GM12891 (cell line): ENCODE measurements at regions not wholly inside any gene's neighbourhood (a gene's known extent, or its start where the extent isn't known, plus 50 kb on each side); places are given as distances from the start of the nearest gene placed in this dataset.

ENCODE experiments used
- PAX5 ChIP-seq: IDR thresholded peaks from 2 replicates; pipeline ENCODE4 v1.6.1; 2011; ENCODE audit warnings: low read length, moderate library complexity, mild to moderate bottlenecking; ENCODE audit not compliant: insufficient read depth, severe bottlenecking
- POLR2A ChIP-seq: IDR thresholded peaks from 2 replicates; pipeline ENCODE4 v1.6.1; 2011; ENCODE audit warnings: low read depth, low read length, control low read depth
- POLR2AphosphoS5 ChIP-seq: IDR thresholded peaks from 2 replicates; pipeline ENCODE4 v1.6.1; 2011; ENCODE audit warnings: low read depth, low read length, control low read depth
- POU2F2 ChIP-seq: IDR thresholded peaks from 2 replicates; pipeline ENCODE4 v1.6.1; 2011; ENCODE audit warnings: low read depth, mild to moderate bottlenecking, control low read depth, low read length, moderate library complexity
- SPI1 ChIP-seq: IDR thresholded peaks from 2 replicates; pipeline ENCODE4 v1.6.1; 2011; ENCODE audit warnings: low read depth, low read length, control low read depth
- TAF1 ChIP-seq: IDR thresholded peaks from 2 replicates; pipeline ENCODE4 v1.6.1; 2011; ENCODE audit warnings: low read depth, low read length, control low read depth

DNA sequence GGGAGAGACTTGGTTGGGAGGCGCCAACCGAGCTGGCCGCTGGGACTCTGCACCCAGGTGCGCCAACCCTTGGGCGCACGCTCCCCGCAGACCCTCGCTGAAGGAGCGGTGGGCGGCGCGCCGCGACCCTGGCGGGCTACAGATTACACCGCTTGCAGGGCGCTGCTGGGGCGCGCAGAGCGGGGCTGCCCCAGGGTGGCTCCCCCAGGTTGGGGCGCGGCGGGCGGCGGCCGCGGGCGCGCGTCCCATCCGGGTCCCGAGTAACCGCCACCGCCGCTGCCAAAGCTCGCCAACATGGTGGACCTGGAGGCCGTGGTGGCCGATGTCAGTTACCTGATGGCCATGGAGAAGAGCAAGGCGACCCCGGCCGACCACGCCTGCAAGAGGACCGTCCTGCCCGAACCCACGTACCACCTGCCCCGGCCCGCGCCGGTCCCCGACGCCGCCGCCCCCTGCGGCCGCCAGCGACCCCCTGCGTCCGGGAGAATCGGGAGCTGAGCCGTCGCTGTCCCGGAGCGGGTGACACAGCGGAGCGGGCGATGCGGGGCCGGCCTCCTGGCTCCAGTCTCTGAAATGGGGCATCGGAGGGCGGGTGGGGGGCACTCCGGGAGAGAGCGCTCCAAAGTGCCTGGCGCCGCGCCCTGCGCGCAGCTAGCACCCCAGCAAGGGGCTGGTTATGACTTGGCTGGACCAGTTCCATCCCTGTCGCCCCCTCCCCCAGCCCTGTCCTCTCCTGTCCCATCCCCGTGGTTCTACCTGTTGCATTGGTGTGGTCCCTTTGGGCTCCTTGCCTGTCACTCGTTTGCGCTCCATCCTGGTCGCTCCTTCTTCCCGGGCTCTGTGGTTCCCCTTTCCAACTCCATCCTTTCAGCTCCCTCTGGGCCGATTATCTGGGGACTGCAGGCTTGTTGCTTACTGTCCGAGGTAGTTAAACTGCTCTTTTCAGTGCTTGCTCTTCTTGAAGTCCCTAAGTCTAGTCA, 143.3 kb upstream of the GRK3 start:
- no peak for TF ChIP-seq POLR2AphosphoS5
- no peak for TF ChIP-seq POLR2A
- TF ChIP-seq TAF1: no peak
- TF ChIP-seq SPI1: no peak
- no peak for TF ChIP-seq POU2F2
- TF ChIP-seq PAX5: no peak
